IPS DF 6.9 (cell line): ENCODE measurements at regions not wholly inside any gene's neighbourhood (a gene's known extent, or its start where the extent isn't known, plus 50 kb on each side); places are given as distances from the start of the nearest gene placed in this dataset.
A peak's percentile ranks its signal among the peaks of the same experiment; 100 is the strongest.

Experiments used
- DNase-seq: peaks from one replicate; pipeline ENCODE4 v3.0.0-alpha.2; 2013; ENCODE audit warnings: low read depth, low spot score
- H3K27ac ChIP-seq: one replicate; pipeline ENCODE4 v1.5.1; 2013; ENCODE audit warnings: low read length, control low read depth
- H3K27me3 ChIP-seq: 2 replicates; pipeline ENCODE4 v1.6.1; 2013; ENCODE audit warnings: mild to moderate bottlenecking, low read length; ENCODE audit not compliant: control insufficient read depth, insufficient read depth
- H3K36me3 ChIP-seq: 2 replicates; pipeline ENCODE4 v1.6.1; 2013; ENCODE audit warnings: low read length; ENCODE audit not compliant: control insufficient read depth, insufficient read depth
- H3K4me1 ChIP-seq: 2 replicates; pipeline ENCODE4 v1.6.1; 2013; ENCODE audit warnings: low read length; ENCODE audit not compliant: control insufficient read depth, insufficient read depth
- H3K4me3 ChIP-seq: 2 replicates; pipeline ENCODE4 v1.5.1; 2013; ENCODE audit warnings: mild to moderate bottlenecking, low read length
- H3K9me3 ChIP-seq: 2 replicates; pipeline ENCODE4 v1.6.1; 2013; ENCODE audit warnings: low read length, inconsistent platforms; ENCODE audit not compliant: control insufficient read depth, insufficient read depth
- WGBS: extraction: QIAGEN DNeasy Blood & Tissue Kit; methylation state at CpG from one replicate; pipeline ENCODE4 v1.1.7; 2013; ENCODE audit warnings: mixed read lengths, missing lambda C conversion rate; ENCODE audit not compliant: insufficient read length, insufficient coverage; 5-methylcytosine and 5-hydroxymethylcytosine counted together

DNA sequence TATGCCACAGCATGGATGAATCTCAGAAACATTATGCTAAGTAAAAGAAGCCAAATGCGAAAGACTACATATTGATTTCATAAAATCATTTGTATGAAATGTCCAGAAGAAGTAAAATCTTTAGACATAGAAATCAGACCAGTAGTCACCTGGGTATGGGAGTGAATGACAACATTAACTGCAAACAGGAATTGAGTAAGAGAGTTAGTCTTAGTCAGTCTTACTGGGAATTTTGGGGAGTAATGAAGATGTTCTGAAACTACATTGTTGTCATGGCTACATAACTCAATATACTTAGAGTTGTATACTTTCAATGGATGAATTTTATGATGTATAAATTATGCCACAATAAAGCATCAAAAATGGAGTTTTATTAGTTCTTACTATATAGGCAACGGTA lies 107.8 kb upstream of the CHORDC1 start:
- no peak for DNase-seq
- Histone ChIP-seq H3K4me3 (no peak overlapping the region), H3K27ac (no peak overlapping the region), H3K9me3 (no peaks in the 10 kb centered on the region), H3K4me1 (no peaks in the 10 kb centered on the region), H3K36me3 (no peaks in the 10 kb centered on the region), H3K27me3 (no peaks in the 10 kb centered on the region)
- WGBS: no CpG with 5 or more reads among the region's 2 CpGs

DNA sequence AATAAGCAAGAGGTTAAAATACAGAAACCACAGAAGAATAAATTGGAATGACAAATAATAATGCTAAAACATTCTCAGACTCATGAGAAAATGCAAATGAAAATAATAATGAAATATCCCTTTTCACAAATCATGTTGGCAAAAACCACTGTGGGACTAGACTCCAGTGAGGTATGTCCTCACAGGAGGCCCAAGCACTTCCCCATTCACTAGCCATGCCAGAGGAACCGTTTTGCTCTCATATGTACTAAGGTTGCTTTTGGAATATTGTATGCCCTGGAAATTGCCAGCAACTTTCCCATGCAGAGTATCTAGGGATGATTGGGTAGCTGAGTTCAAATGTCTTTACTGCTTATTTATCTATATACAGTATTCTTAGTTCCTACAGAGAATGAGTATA lies 106.2 kb upstream of the CHORDC1 start:
- no peak for DNase-seq
- H3K27ac ChIP-seq: no peak overlapping the region
- no peaks in the 10 kb centered on the region for H3K9me3 ChIP-seq
- H3K27me3 ChIP-seq: no peaks in the 10 kb centered on the region
- WGBS: no CpG with 5 or more reads among the region's 1 CpG
- no peak overlapping the region for H3K4me3 ChIP-seq
- no peaks in the 10 kb centered on the region for H3K4me1 ChIP-seq
- no peaks in the 10 kb centered on the region for H3K36me3 ChIP-seq

DNA sequence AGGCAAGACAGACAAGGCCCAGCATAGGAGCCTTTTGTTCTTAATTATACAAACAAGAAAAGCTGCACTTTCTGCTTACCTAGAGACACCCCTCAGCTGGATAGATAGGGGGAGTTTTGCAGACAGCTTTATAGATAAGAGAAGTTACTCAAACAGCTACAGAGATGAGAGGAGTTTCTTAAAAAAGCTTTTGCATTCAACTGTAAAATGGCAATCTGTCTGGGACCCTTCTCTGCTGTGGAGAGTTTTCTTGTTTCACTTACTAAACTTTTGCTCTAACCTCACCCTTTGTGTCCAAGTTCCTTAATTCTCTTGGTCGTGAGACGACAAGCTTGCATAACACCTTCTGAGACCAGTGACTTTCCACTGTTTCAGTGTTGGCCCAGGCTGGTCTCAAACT lies 103.8 kb upstream of the CHORDC1 start:
- no CpG with 5 or more reads among the region's 2 CpGs for WGBS
- Histone ChIP-seq H3K4me1 (no peaks in the 10 kb centered on the region), H3K4me3 (no peak overlapping the region), H3K27ac (no peak overlapping the region), H3K27me3 (no peaks in the 10 kb centered on the region), H3K9me3 (no peaks in the 10 kb centered on the region), H3K36me3 (no peaks in the 10 kb centered on the region)
- no peak for DNase-seq

DNA sequence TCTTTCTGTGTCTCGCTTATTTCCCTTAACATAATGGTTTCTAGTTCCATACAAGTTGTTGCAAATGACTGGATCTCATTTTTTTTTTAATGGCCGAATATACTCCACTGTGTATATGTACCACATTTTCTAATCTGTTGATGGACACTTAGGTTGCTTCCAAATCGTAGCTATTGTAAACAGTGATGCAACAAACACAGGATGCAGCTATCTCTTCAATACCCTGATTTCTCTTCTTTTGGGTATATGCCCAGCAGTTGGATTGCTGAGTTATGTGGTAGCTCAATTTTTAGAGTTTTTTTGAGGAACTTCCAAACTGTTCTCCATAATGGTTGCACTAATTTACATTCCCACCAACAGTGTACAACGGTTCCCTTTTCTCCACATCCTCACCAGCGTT lies 100.4 kb upstream of the CHORDC1 start:
- Histone ChIP-seq H3K27ac (no peak overlapping the region), H3K9me3 (no peaks in the 10 kb centered on the region), H3K36me3 (no peaks in the 10 kb centered on the region), H3K4me3 (no peak overlapping the region), H3K4me1 (no peaks in the 10 kb centered on the region), H3K27me3 (no peaks in the 10 kb centered on the region)
- WGBS: no CpG with 5 or more reads among the region's 5 CpGs
- DNase-seq: no peak

DNA sequence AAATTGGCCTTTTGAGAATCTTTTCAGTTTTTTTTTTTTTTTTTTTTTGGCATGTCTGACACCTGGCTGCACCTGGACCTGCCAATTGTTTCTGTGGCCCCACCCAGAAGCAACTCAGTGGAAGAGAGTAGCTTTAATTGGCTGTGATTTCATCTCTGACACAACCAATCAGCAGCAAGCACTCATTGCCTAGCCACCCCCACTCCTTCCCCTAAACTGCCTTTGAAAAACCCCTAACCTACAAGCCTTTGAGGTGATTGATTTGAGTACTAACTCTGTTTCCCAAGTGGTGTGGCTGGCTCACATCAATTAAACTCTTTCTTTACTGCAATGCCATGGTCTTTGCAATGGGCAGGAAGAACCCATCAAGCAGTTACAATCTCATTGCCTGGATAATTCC lies 98.2 kb upstream of the CHORDC1 start:
- no peaks in the 10 kb centered on the region for H3K27me3 ChIP-seq
- no peak for DNase-seq
- no peak overlapping the region for H3K4me3 ChIP-seq
- H3K9me3 ChIP-seq: no peaks in the 10 kb centered on the region
- no peaks in the 10 kb centered on the region for H3K36me3 ChIP-seq
- H3K4me1 ChIP-seq: no peaks in the 10 kb centered on the region
- no peak overlapping the region for H3K27ac ChIP-seq

DNA sequence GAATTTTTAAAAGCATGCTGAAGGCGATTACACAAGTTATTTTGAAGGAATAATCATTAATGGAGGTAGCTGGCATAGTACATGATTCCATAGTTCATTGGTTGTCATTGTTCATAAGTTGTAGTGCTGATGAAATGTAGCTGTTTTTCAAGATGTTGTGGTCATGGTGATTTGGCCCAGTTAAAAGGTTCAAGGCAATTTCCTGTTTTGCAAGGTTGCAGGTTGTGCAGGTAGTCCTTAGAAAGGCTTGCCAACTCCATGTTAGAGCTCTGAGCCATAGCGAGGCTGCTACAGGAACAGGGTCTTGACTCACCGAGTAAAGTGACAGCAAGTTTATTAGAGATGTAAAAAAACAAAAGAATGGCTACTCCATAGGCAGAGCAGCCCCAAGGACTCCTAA lies 95.8 kb upstream of the CHORDC1 start:
- no CpG with 5 or more reads among the region's 3 CpGs for WGBS

DNA sequence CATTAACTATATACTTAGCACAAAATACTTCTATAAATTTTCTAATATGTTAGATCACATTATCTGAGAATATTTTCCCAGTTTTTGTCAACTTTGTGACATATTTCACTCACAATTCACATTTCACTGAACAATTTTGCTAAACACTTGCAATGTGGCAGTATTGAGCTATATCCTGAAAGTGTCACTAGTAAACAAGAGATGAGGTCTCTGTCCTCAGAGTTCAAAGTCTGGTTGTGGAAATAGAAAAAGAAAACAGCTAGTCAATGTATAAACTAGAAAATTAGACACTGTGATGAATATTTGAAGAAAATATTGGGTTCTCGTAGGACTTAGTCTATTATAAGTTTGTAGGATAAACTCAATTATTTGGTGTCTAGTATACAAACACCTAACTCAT lies 87.4 kb upstream of the CHORDC1 start:
- DNase-seq: no peak
- H3K27ac ChIP-seq: no peak overlapping the region
- no peak overlapping the region for H3K4me3 ChIP-seq
- WGBS: no CpG with 5 or more reads among the region's 1 CpG
- H3K27me3 ChIP-seq: no peaks in the 10 kb centered on the region
- no peaks in the 10 kb centered on the region for H3K9me3 ChIP-seq
- no peaks in the 10 kb centered on the region for H3K4me1 ChIP-seq
- no peaks in the 10 kb centered on the region for H3K36me3 ChIP-seq

More for the DNA sequence above, 95.8 kb upstream of the CHORDC1 start:
- Histone ChIP-seq H3K36me3 (no peaks in the 10 kb centered on the region), H3K27me3 (no peaks in the 10 kb centered on the region), H3K4me3 (no peak overlapping the region), H3K9me3 (no peaks in the 10 kb centered on the region), H3K27ac (no peak overlapping the region), H3K4me1 (no peaks in the 10 kb centered on the region)
- no peak for DNase-seq

DNA sequence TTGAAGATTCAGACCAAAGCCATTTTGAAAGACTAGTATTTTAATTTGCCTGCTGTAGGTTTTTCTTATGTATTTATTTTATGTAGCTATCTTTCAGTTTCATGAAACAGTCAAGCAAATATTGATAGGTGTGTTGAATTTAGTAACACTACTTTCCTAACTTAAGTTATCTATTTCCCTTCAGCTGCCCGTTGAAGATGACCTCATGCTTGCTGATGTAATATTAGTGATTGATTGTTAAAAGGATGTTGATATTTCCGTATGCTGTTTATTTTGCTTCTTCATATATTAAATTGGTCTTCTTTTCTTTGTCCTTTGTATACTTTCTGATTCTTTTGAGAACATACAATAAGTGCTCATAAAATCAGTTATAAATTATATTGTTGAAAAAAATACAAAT lies 86.8 kb upstream of the CHORDC1 start:
- Histone ChIP-seq H3K36me3 (no peaks in the 10 kb centered on the region), H3K4me3 (no peak overlapping the region), H3K27me3 (no peaks in the 10 kb centered on the region), H3K27ac (no peak overlapping the region), H3K9me3 (no peaks in the 10 kb centered on the region), H3K4me1 (no peaks in the 10 kb centered on the region)
- no CpG with 5 or more reads among the region's 2 CpGs for WGBS
- DNase-seq: no peak

DNA sequence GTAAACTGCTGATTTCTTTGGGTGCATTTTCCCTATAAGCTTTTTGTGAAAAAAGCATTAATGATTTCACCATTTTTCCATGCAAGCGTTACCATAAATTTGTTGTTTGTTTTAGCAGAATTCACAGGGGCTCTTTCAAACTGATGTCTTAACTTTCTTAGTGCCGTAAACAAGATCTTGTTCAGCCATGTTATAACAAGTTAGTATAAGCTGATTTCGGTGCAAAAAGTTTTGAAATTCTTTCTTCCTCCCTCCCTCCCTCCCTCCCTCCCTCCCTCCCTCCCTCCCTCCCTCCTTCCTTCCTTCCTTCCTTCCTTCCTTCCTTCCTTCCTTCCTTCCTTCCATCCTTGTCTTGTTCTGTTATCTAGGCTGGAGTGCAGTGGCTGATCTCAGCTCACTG lies 71.7 kb upstream of the CHORDC1 start:
- WGBS: no CpG with 5 or more reads among the region's 3 CpGs
- H3K27me3 ChIP-seq: no peaks in the 10 kb centered on the region
- H3K27ac ChIP-seq: no peak overlapping the region

DNA sequence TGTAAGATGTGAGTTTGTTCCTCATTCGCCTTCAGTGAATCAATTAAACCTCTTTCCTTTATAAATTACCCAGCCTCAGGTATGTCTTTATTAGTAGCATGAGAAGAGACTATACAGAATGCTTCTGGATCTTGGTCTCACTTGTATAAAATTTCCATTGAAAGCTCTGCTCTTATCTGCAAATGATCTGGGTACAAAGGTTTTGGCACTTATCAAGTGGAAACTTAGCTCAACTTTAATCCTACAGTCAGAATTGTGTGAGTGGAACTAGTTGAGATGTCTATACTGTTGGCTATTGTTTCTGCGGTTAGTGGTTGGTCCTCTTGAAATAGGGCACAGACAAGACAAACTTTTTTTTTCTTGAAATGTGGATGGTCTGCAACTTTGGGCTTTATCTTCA lies 71.2 kb upstream of the CHORDC1 start:
- no peaks in the 10 kb centered on the region for H3K27me3 ChIP-seq
- DNase-seq: no peak
- H3K4me3 ChIP-seq: no peak overlapping the region
- no peaks in the 10 kb centered on the region for H3K36me3 ChIP-seq
- no peaks in the 10 kb centered on the region for H3K4me1 ChIP-seq
- no peaks in the 10 kb centered on the region for H3K9me3 ChIP-seq
- no peak overlapping the region for H3K27ac ChIP-seq
- WGBS: no CpG with 5 or more reads among the region's 2 CpGs

More for the DNA sequence above, 71.7 kb upstream of the CHORDC1 start:
- no peaks in the 10 kb centered on the region for H3K9me3 ChIP-seq
- no peak overlapping the region for H3K4me3 ChIP-seq
- DNase-seq: no peak
- H3K36me3 ChIP-seq: no peaks in the 10 kb centered on the region
- H3K4me1 ChIP-seq: no peaks in the 10 kb centered on the region

DNA sequence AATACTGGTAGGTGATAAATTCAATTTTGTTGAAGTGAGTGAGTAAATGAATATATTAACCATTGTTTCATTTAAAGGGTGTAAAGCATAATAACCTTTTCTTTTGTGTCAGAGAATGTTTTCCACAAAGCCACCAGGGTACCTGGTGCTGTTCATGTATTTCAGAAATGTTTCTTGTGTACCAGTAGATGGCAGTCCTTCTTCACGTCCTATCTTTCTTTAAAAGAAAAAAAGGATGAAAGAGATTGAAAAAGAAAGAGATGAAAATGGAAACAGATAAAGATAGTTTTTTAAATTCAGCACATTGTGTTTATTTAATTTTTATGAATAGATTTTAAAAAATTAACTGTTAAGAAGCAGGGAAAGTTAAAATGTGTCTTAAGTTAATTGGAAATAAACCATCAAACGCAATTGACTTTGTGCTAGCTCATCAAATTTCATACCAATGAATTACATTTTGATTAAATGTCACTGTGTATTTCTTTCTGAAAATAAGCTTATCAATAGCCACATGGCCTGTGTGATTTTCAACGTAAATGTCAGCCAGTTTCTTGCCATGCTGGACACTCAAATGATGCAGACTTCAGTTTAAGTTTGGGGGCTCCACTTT lies 65.5 kb upstream of the CHORDC1 start:
- Histone ChIP-seq H3K36me3 (no peaks in the 10 kb centered on the region), H3K4me1 (no peaks in the 10 kb centered on the region), H3K4me3 (no peak overlapping the region), H3K27me3 (no peaks in the 10 kb centered on the region), H3K9me3 (no peaks in the 10 kb centered on the region), H3K27ac (no peak overlapping the region)
- DNase-seq: peak; percentile 4
- no CpG with 5 or more reads among the region's 3 CpGs for WGBS
